GM21367 (cell line): ENCODE measurements at regions not wholly inside any gene's neighbourhood (a gene's known extent, or its start where the extent isn't known, plus 50 kb on each side); places are given as distances from the start of the nearest gene placed in this dataset.

ENCODE experiments used
- ATAC-seq: cut with Tn5 transposase; IDR thresholded peaks from one replicate; pipeline ENCODE4 v1.9.1; 2021; ENCODE audit not compliant: unreplicated experiment

GRCh38 chr6:164195278-164195941 lies 780.9 kb downstream of the QKI start:
- no peak for ATAC-seq

- ATAC-seq = no peak
Measured at GRCh38 chr6:164188861-164189260, 774.3 kb downstream of the QKI start.

- ATAC-seq = no peak
Measured at GRCh38 chr6:164185471-164185871, 771.0 kb downstream of the QKI start.

- ATAC-seq = no peak
Measured at GRCh38 chr6:164184410-164184809, 769.9 kb downstream of the QKI start.

GRCh38 chr6:164183556-164184123 lies 769.1 kb downstream of the QKI start:
- no peak for ATAC-seq

- ATAC-seq = no peak
Measured at GRCh38 chr6:164178679-164179332, 764.3 kb downstream of the QKI start.

GRCh38 chr6:164169355-164169754 lies 754.8 kb downstream of the QKI start:
- ATAC-seq = no peak

- ATAC-seq = no peak
Measured at GRCh38 chr6:164168595-164168994, 754.1 kb downstream of the QKI start.

GRCh38 chr6:164167873-164168405 lies 753.4 kb downstream of the QKI start:
- ATAC-seq = no peak

- no peak for ATAC-seq
Measured at GRCh38 chr6:164166996-164167395, 752.5 kb downstream of the QKI start.

- no peak for ATAC-seq
Measured at GRCh38 chr6:164166515-164166914, 752.0 kb downstream of the QKI start.

GRCh38 chr6:164164876-164165275 lies 750.4 kb downstream of the QKI start:
- ATAC-seq = no peak

- no peak for ATAC-seq
Measured at GRCh38 chr6:164163239-164163638, 748.7 kb downstream of the QKI start.

GRCh38 chr6:164159061-164159460 lies 744.5 kb downstream of the QKI start:
- no peak for ATAC-seq

GRCh38 chr6:164154588-164154987 lies 740.1 kb downstream of the QKI start:
- no peak for ATAC-seq

- ATAC-seq = no peak
Measured at GRCh38 chr6:164152611-164153010, 738.1 kb downstream of the QKI start.

GRCh38 chr6:164151161-164152120 lies 736.9 kb downstream of the QKI start:
- ATAC-seq = no peak

- ATAC-seq = no peak
Measured at GRCh38 chr6:164150232-164150631, 735.7 kb downstream of the QKI start.

- no peak for ATAC-seq
Measured at GRCh38 chr6:164148788-164149187, 734.3 kb downstream of the QKI start.

- ATAC-seq = no peak
Measured at GRCh38 chr6:164144316-164144715, 729.8 kb downstream of the QKI start.

- no peak for ATAC-seq
Measured at GRCh38 chr6:164142322-164142721, 727.8 kb downstream of the QKI start.
